ENCODE measurements at regions not wholly inside any gene's neighbourhood (a gene's known extent, or its start where the extent isn't known, plus 50 kb on each side); places are given as distances from the start of the nearest gene placed in this dataset.

GRCh38 chr3:115217678-115218451 lies 70.8 kb upstream of the ZBTB20 start:
- no peaks in the 10 kb centered on the region for H3K9me3 ChIP-seq (ENCODE audit: low read depth, low read length, poor library complexity, severe bottlenecking)
- ChIA-PET POLR2A (ENCODE audit: low non-redundant PET) (no interaction called here), CTCF (interaction anchor here (0.6 to 1.0 kb wide), 4 partner anchors 475 to 993 kb away, joined by 3 to 4 read pairs (median 4); no protein-coding TSS in a partner anchor)
- no TSS peak for BruUV-seq (replicated peaks)
- no peaks in the 10 kb centered on the region for H3K4me1 ChIP-seq (ENCODE audit: insufficient read depth, low read length, poor library complexity, severe bottlenecking)
- no peak overlapping the region for H3K4me3 ChIP-seq (ENCODE audit: low read depth, low read length, poor library complexity, severe bottlenecking)
- H3K27me3 ChIP-seq (replicated peaks; ENCODE audit: insufficient read depth, low read depth, low read length, poor library complexity), result no peaks in the 10 kb centered on the region
- TF ChIP-seq EZH2 (IDR thresholded peaks at IDR 0.05; ENCODE audit: borderline replicate concordance, low read depth, low read length, poor library complexity, severe bottlenecking) (no peak), CTCF (conservative IDR thresholded peaks at IDR 0.05; ENCODE audit: low read depth, low read length) (peak; percentile 84)
- no peak overlapping the region for H3K27ac ChIP-seq (ENCODE audit: low read depth, low read length, poor library complexity, severe bottlenecking)
- DNase-seq (ENCODE audit: low spot score), result peak; percentile 76
- no peaks in the 10 kb centered on the region for H3K36me3 ChIP-seq (ENCODE audit: insufficient read depth, low read length, poor library complexity, severe bottlenecking)
- intact Hi-C loops (cut with micrococcal nuclease; ENCODE audit: unreplicated experiment), result loop anchor here (1.0 to 10.0 kb wide), 6 partner anchors 104 to 597 kb away; no protein-coding TSS in a partner anchor

DNA sequence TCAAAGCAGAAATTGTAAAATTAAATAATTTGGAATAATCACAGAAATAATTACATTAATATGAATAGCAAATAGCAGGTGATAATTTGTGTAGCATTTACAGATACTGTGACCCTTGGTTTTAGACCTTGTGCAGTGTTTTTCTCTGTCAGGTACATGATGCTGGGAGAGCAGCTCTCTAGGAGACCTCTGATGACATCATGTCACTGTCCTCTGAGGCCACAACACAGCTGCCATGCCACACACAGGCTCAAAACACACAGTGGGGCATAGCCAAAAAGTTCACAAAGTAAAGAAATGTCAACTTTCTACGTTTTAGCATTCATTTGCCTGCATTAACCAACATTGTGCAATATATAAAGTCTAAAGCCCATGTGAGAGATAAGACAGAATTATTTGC lies 71.8 kb upstream of the ZBTB20 start:
- intact Hi-C loops (cut with micrococcal nuclease; ENCODE audit: unreplicated experiment), result loop anchor here (5.0 to 10.0 kb wide), 3 partner anchors 103 to 384 kb away; no protein-coding TSS in a partner anchor
- no peak for DNase-seq (ENCODE audit: low spot score)
- ChIA-PET CTCF (no interaction called here), POLR2A (ENCODE audit: low non-redundant PET) (no interaction called here)
- BruUV-seq (replicated peaks), result no TSS peak
- Histone ChIP-seq H3K4me1 (ENCODE audit: insufficient read depth, low read length, poor library complexity, severe bottlenecking) (no peaks in the 10 kb centered on the region), H3K9me3 (ENCODE audit: low read depth, low read length, poor library complexity, severe bottlenecking) (no peaks in the 10 kb centered on the region), H3K27ac (ENCODE audit: low read depth, low read length, poor library complexity, severe bottlenecking) (no peak overlapping the region), H3K36me3 (ENCODE audit: insufficient read depth, low read length, poor library complexity, severe bottlenecking) (no peaks in the 10 kb centered on the region), H3K4me3 (ENCODE audit: low read depth, low read length, poor library complexity, severe bottlenecking) (no peak overlapping the region), H3K27me3 (replicated peaks; ENCODE audit: insufficient read depth, low read depth, low read length, poor library complexity) (no peaks in the 10 kb centered on the region)
- TF ChIP-seq CTCF (conservative IDR thresholded peaks at IDR 0.05; ENCODE audit: low read depth, low read length) (no peak), EZH2 (IDR thresholded peaks at IDR 0.05; ENCODE audit: borderline replicate concordance, low read depth, low read length, poor library complexity, severe bottlenecking) (no peak)

DNA sequence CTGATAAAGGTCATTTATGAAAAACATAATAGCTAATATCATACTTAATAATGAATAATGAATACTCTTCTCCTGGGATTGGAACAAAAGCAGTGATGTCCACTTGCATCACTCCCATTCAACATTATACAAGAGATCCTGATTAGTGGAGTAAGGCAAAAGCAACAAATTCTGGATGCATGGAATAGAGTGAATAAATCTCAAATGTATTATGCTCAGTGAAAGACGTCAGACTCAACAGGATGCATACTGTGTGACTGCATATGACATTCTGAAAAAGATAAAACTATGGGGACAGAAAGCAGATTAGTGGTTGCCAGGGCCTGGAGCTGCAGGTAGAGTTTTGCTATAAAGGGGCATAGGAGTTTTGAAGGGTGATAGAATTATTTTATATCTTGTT lies 77.6 kb upstream of the ZBTB20 start:
- intact Hi-C loops (cut with micrococcal nuclease; ENCODE audit: unreplicated experiment), result no loop called here
- no TSS peak for BruUV-seq (replicated peaks)
- H3K4me1 ChIP-seq (ENCODE audit: insufficient read depth, low read length, poor library complexity, severe bottlenecking), result no peaks in the 10 kb centered on the region
- no peaks in the 10 kb centered on the region for H3K36me3 ChIP-seq (ENCODE audit: insufficient read depth, low read length, poor library complexity, severe bottlenecking)
- no peaks in the 10 kb centered on the region for H3K9me3 ChIP-seq (ENCODE audit: low read depth, low read length, poor library complexity, severe bottlenecking)
- DNase-seq (ENCODE audit: low spot score), result no peak
- H3K27ac ChIP-seq (ENCODE audit: low read depth, low read length, poor library complexity, severe bottlenecking), result no peak overlapping the region
- H3K4me3 ChIP-seq (ENCODE audit: low read depth, low read length, poor library complexity, severe bottlenecking), result no peak overlapping the region
- ChIA-PET CTCF (no interaction called here), POLR2A (ENCODE audit: low non-redundant PET) (interaction anchor here (0.6 kb wide), 1 partner anchor 133 kb away, joined by 4 read pairs; no protein-coding TSS in a partner anchor)
- H3K27me3 ChIP-seq (replicated peaks; ENCODE audit: insufficient read depth, low read depth, low read length, poor library complexity), result no peaks in the 10 kb centered on the region
- TF ChIP-seq EZH2 (IDR thresholded peaks at IDR 0.05; ENCODE audit: borderline replicate concordance, low read depth, low read length, poor library complexity, severe bottlenecking), result no peak
- no peak for TF ChIP-seq CTCF (conservative IDR thresholded peaks at IDR 0.05; ENCODE audit: low read depth, low read length)

Data from A673 (cell line).